ENCODE measurements at regions not wholly inside any gene's neighbourhood (a gene's known extent, or its start where the extent isn't known, plus 50 kb on each side); places are given as distances from the start of the nearest gene placed in this dataset.

GRCh38 chr7:106595922-106596321 lies 65.0 kb downstream of the CCDC71L start:
- H3K27me3 ChIP-seq (replicated peaks; ENCODE audit: insufficient read depth): no peaks in the 10 kb centered on the region
- no peaks in the 10 kb centered on the region for H3K4me1 ChIP-seq (ENCODE audit: control insufficient read depth in 1 of 2, low read depth in 2 of 2)
- no peak overlapping the region for H3K4me3 ChIP-seq
- DNase-seq (ENCODE audit: low spot score) (no peak), ATAC-seq (ENCODE audit: insufficient number of reproducible peaks, low FRiP score, low read depth) (no peak)
- TF ChIP-seq, protein P1, sequence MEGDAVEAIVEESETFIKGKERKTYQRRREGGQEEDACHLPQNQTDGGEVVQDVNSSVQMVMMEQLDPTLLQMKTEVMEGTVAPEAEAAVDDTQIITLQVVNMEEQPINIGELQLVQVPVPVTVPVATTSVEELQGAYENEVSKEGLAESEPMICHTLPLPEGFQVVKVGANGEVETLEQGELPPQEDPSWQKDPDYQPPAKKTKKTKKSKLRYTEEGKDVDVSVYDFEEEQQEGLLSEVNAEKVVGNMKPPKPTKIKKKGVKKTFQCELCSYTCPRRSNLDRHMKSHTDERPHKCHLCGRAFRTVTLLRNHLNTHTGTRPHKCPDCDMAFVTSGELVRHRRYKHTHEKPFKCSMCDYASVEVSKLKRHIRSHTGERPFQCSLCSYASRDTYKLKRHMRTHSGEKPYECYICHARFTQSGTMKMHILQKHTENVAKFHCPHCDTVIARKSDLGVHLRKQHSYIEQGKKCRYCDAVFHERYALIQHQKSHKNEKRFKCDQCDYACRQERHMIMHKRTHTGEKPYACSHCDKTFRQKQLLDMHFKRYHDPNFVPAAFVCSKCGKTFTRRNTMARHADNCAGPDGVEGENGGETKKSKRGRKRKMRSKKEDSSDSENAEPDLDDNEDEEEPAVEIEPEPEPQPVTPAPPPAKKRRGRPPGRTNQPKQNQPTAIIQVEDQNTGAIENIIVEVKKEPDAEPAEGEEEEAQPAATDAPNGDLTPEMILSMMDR (IDR thresholded peaks at IDR 0.05): no peak
- H3K27ac ChIP-seq: no peak overlapping the region
- no peaks in the 10 kb centered on the region for H3K36me3 ChIP-seq
- H3K9me3 ChIP-seq: no peaks in the 10 kb centered on the region

- ATAC-seq (ENCODE audit: insufficient number of reproducible peaks, low FRiP score, low read depth): no peak
- TF ChIP-seq, protein P1 (IDR thresholded peaks at IDR 0.05): no peak
- Histone ChIP-seq H3K4me1 (ENCODE audit: control insufficient read depth in 1 of 2, low read depth in 2 of 2) (no peaks in the 10 kb centered on the region), H3K9me3 (no peaks in the 10 kb centered on the region), H3K4me3 (no peak overlapping the region), H3K36me3 (no peaks in the 10 kb centered on the region), H3K27ac (no peak overlapping the region), H3K27me3 (replicated peaks; ENCODE audit: insufficient read depth) (no peaks in the 10 kb centered on the region)
- no peak for DNase-seq (ENCODE audit: low spot score)
Measured at GRCh38 chr7:106593028-106593417, 67.9 kb downstream of the CCDC71L start.

DNA sequence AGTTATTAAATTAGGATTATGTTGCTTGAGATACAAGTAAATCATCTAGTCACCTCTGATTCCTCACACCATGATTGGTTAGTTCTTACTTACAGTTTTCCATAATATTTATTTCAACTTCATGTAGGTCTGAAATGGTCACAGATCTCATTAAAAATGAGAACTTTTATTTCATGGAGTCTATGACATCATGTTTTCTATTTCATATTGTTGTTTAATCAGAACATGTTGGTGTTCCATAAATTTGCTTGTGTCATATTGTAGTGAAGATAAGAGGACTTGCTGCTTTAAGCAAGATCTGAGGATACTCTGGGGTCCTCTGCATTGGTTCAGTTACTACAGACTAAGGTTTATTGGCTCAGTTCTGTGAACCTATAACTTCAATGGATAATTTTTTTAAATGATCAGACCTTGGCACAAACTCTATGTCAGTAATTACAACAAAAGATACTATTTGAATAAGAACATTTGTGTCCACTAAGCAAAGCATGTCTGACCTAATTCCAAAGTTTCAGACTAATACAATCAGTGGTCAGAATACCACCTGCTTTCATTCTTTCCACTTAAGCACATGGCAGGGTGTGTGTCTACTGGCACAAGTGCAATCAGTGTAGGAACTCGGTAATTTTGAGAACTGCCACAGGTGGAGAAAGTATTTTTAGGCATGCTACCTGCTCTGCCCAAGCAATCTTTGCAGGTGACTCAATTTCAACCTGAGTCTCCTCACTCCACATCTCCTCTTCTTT lies 68.5 kb downstream of the CCDC71L start:
- H3K27ac ChIP-seq: no peak overlapping the region
- no peak overlapping the region for H3K4me3 ChIP-seq
- TF ChIP-seq, protein P1 (IDR thresholded peaks at IDR 0.05): no peak
- no peaks in the 10 kb centered on the region for H3K9me3 ChIP-seq
- H3K4me1 ChIP-seq (ENCODE audit: control insufficient read depth in 1 of 2, low read depth in 2 of 2): no peaks in the 10 kb centered on the region
- H3K36me3 ChIP-seq: no peaks in the 10 kb centered on the region
- H3K27me3 ChIP-seq (replicated peaks; ENCODE audit: insufficient read depth): no peaks in the 10 kb centered on the region
- ATAC-seq (ENCODE audit: insufficient number of reproducible peaks, low FRiP score, low read depth): no peak
- no peak for DNase-seq (ENCODE audit: low spot score)

- no peaks in the 10 kb centered on the region for H3K36me3 ChIP-seq
- no peaks in the 10 kb centered on the region for H3K9me3 ChIP-seq
- DNase-seq (ENCODE audit: low spot score) (no peak), ATAC-seq (ENCODE audit: insufficient number of reproducible peaks, low FRiP score, low read depth) (no peak)
- no peaks in the 10 kb centered on the region for H3K27me3 ChIP-seq (replicated peaks; ENCODE audit: insufficient read depth)
- H3K27ac ChIP-seq: no peak overlapping the region
- TF ChIP-seq, protein P1 (IDR thresholded peaks at IDR 0.05): no peak
- H3K4me1 ChIP-seq (ENCODE audit: control insufficient read depth in 1 of 2, low read depth in 2 of 2): no peaks in the 10 kb centered on the region
- H3K4me3 ChIP-seq: no peak overlapping the region
Measured at GRCh38 chr7:106591146-106591545, 69.8 kb downstream of the CCDC71L start.

GRCh38 chr7:106590209-106590816 lies 70.6 kb downstream of the CCDC71L start:
- Histone ChIP-seq H3K4me3 (no peak overlapping the region), H3K4me1 (ENCODE audit: control insufficient read depth in 1 of 2, low read depth in 2 of 2) (no peaks in the 10 kb centered on the region), H3K9me3 (no peaks in the 10 kb centered on the region), H3K27ac (no peak overlapping the region), H3K27me3 (replicated peaks; ENCODE audit: insufficient read depth) (no peaks in the 10 kb centered on the region), H3K36me3 (no peaks in the 10 kb centered on the region)
- TF ChIP-seq, protein P1 (IDR thresholded peaks at IDR 0.05): no peak
- DNase-seq (ENCODE audit: low spot score): no peak
- no peak for ATAC-seq (ENCODE audit: insufficient number of reproducible peaks, low FRiP score, low read depth)

Data from thoracic aorta (tissue), 2 donors.